Right ventricle myocardium superior (tissue), 1 donor: ENCODE measurements at regions not wholly inside any gene's neighbourhood (a gene's known extent, or its start where the extent isn't known, plus 50 kb on each side); places are given as distances from the start of the nearest gene placed in this dataset.

ENCODE experiments used
- ATAC-seq: fragments of 200-7000 bp; cut with Tn5 transposase; one replicate; pipeline ENCODE4 v1.9.1; 2020; ENCODE audit warnings: mild to moderate bottlenecking; ENCODE audit not compliant: poor library complexity
- DNase-seq: peaks from one replicate; pipeline ENCODE4 v3.0.0-alpha.2; 2020
- intact Hi-C: fragments of 100-400 bp; cut with DNase I; formaldehyde crosslinking; loops from one replicate; pipeline ENCODE4 v1.11.2; 2022
- donor health status: DM: no; HTN: yes; CAD: no; lungs with severe emphysema.

GRCh38 chr13:24039621-24040475 lies 120.7 kb upstream of the SPATA13 start:
- DNase-seq: no peak
- intact Hi-C loops: no loop called here
- ATAC-seq: no peak

GRCh38 chr13:24040835-24041234 lies 119.7 kb upstream of the SPATA13 start:
- DNase-seq (no peak), ATAC-seq (no peak)
- intact Hi-C loops: no loop called here

- no peak for ATAC-seq
- intact Hi-C loops: no loop called here
- no peak for DNase-seq
Measured at GRCh38 chr13:24041651-24042225, 118.8 kb upstream of the SPATA13 start.

GRCh38 chr13:24042710-24043440 lies 117.6 kb upstream of the SPATA13 start:
- no peak for ATAC-seq
- intact Hi-C loops: no loop called here
- DNase-seq: no peak

DNA sequence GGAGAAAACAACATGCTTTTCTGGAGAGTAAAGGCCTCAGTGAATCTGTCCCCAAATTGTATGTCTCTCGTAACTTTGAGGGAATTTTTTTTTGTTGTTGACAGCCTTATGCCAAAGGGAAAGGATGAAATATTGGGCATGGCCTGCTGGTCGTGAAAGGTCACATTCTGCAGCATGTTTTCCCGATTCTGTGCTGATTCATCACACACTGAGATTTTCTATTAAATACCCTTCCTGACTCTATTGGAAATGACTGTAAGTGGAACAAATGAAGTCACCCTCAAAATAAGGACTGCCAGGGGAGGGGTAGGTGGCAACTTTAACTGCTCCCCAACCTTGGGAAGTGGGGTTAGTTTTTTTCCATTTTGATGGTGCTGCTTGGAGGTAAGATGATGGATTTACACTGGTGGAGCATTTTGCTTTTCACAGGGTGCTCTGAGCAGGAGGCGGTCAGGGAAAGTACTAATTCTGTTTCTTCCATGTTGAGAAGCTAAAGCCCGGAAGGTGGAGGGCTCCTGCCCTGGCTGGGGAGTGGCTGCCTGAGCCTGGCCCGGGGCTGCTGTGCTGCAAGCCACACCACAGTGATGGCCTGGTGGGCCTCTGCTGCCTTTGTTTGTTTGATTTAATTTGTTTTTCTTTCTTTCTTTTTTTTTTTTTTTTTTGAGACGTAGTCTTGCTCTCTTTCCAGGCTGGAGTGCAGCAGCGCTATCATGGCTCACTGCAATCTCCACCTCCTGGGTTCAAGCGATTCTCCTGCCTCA lies 116.8 kb upstream of the SPATA13 start:
- intact Hi-C loops: no loop called here
- DNase-seq: no peak

GRCh38 chr13:24045597-24045996 lies 114.9 kb upstream of the SPATA13 start:
- DNase-seq: no peak
- ATAC-seq: no peak
- intact Hi-C loops: no loop called here

More for the DNA sequence above, 116.8 kb upstream of the SPATA13 start:
- ATAC-seq: no peak

GRCh38 chr13:24050292-24050711 lies 110.2 kb upstream of the SPATA13 start:
- DNase-seq: peak; percentile 65
- ATAC-seq: peak; percentile 36
- intact Hi-C loops: loop anchor here (5.0 kb wide), 1 partner anchor 167 kb away; no protein-coding TSS in a partner anchor

DNA sequence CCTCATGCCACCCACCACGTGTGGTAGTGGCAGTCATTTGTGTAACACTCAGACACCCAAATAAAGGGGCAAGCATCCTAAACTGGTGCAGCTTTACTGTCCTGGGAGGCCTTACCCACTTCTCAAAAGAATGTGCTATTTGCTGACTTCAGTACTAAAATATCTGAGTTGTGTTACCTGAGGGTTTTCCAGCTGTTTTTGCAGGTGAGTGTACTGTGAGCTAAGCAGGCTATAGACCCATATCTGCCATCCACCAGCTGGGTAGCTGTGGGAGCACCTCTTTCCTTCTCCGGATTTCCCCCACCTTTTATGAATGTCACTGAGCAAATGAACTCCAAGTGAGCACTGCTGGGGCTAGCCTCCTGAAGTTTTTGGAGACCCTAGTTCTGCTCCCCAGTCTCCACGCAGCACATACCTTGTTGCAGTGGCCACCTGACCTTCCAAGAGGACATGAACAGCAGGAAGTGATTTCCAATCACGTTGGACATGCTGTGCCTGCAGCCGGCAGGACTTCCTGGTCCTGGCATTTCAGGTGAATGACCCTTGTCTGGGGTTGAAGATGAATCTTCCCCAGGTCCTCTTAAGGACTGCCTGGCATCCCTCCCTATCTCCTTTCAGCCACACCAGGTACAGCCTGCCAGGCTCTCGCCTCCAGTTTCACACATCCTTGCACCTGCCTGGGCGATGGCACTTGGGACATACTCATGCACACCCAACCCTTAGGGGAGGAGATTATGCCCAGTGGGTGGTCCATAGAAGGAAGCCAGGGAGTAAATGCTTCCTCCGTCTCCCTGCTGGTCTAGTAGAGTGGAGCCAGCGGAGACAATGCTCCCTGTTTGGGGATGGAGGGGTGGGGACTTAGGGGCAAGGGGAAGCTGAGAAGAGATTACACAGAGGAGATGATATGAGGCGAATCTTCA lies 109.5 kb upstream of the SPATA13 start:
- ATAC-seq (no peak), DNase-seq (no peak)
- intact Hi-C loops: loop anchor here (5.0 kb wide), 1 partner anchor 166 kb away; no protein-coding TSS in a partner anchor

DNA sequence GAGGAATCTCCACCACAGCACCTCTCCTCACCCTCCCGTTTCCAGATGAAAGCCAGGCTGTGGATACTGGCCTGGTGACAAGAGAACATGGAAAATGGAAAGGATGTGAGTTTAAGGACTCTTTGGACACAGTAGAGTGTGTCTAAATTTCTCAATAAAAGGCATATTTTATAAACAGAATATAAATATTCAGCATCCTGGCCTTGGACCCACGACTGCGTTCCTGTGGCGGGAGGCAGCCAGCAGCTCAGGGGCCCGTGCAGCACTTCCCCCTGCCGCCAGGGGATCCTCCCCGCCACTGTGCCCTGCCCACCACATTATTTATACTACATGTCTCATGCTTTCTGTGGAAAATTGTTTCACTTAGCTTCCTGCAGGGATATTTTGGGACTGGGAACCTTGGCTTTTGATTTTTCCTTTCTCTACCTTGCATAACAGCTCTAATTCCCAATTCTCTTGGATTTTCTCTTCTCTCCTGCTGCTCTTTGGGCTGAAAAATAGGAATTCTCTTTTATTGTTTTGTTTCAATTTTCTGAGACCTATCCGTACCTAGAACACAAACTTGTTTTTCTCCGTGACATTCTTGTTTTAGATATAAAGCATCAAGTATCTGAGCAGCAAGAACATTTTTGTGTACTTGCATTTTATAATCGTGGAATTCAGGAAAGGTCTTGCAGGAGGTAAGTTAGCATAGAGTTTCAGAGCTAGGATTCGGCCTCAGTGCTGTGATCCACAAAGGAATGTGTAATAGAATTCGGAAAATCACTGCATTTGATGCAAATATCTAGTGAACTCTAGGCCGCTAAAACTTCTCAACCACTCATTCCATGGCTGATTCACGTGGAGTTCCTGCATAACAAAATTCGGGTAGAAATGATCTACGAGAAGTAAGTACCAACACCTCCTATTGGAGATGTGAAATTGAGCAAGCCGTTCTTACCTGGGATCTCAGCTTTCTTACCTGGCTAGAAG lies 107.7 kb upstream of the SPATA13 start:
- DNase-seq: no peak
- peak; percentile 16 for ATAC-seq
- intact Hi-C loops: loop anchor here (5.0 kb wide), 1 partner anchor 164 kb away; no protein-coding TSS in a partner anchor

DNA sequence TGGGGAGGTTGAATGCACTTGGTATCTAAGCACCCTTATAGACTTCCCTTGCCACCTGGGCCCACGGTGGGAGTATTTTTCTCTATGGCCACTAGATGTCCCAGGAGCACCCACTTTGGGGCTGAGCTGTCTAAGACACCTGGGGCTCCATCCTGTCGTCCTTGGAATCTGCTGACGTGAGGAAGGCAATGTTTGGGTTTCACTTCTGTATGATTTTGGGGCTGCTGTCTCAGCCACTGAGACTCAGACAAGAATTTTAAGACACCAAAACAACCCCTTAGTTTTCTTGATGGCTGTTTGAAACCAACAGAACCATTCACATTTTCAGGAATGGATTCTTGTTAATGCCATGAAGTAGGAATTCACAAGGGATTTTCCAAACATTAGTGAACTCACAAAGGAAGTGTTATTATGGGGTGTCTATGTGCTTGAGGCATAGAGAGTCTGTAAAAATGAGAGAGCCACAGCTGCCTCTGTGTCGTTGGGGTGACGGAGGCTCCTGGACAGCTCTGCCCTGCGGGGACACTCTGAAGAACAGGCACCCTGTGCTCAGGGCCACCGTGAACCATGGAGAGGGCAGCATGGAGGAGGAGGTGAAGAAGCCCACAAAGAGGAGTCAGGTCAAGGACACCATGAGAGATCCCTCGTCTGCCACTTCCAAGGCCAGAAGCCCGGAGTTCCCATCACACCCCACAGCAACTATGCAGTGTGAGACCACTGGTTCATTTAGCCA lies 106.8 kb upstream of the SPATA13 start:
- DNase-seq: no peak
- peak; percentile 75 for ATAC-seq
- intact Hi-C loops: loop anchor here (5.0 kb wide), 1 partner anchor 164 kb away; no protein-coding TSS in a partner anchor

DNA sequence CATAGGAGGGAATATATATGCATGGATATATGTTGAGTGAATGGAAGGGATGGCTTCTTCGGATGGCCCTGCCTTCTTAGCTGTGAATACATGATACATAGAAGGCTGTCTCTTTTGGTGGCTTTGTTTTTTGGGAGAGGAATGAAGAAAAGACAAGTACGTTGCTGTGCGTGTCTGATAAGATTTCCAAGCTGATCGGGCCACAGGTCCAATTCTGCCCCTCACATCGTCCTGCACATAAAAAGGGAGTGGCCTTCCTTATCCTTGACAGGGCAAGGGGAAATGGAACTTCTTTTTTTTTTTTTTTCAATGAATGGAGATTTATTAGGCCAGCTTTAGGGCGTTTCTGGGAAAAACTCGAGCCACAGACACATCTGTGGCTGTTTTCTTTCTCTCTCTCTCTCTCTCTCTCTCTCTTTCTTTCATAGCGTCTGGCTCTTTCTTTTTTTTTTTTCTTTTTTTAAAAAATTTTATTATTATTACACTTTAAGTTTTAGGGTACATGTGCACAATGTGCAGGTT lies 103.8 kb upstream of the SPATA13 start:
- intact Hi-C loops: no loop called here
- ATAC-seq (no peak), DNase-seq (no peak)

DNA sequence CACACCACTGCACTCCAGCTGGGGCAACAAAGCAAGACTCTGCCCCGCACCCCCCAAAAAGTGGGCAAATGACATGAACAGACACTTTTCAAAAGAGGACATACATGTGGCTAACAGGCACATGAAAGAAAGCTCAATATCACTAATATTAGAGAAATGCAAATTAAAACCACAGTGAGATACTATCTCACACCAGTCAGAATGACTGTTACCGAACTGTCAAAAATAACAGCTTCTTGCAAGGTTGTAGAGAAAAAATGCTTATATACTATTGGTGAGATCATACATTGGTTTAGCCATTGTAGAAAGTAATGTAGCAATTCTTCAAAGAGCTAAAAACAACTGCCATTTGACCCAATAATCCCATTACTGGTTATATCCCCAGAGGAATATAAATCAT lies 99.5 kb upstream of the SPATA13 start:
- intact Hi-C loops: no loop called here
- DNase-seq (no peak), ATAC-seq (no peak)

GRCh38 chr13:24063281-24063877 lies 97.1 kb upstream of the SPATA13 start:
- intact Hi-C loops: no loop called here
- ATAC-seq (peak; percentile 59), DNase-seq (no peak)

DNA sequence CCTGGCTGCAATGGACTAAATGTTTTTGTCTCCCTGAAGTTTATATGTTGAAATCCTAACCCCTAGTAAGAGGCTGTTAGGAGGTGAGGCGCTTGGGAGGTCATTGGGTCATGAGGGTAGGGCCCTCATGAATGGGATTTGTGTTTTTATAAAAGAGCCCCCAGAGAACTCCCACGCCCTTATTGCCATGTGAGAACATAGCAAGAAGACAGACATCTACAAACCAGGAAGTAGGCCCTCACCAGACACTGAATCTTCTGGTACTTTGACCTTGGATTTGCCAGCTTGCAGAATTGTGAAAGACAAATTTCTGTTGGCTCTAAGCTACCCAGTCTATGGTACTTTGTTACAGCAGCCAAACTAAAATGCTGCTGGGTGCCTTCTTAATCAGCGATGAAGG lies 96.1 kb upstream of the SPATA13 start:
- intact Hi-C loops: no loop called here
- DNase-seq: no peak

DNA sequence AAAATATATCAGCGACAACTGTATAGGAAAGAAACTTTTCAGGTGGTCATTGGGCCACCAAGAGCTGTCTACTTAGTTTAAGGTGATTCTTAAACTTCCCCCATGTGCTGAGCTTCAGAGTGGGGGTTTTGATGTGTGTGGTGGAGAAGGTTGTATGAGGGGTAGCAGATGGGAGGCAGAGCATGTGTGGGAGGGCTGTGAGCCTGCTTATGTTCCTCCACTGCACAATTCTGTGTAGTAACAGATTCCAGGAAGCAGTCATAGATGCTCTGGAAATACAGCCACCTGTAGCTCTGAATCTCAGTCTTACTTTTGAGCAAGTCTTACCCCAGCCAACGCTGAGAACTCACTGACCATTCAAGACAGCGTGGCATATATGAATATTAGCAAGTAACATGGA lies 95.3 kb upstream of the SPATA13 start:
- DNase-seq (no peak), ATAC-seq (no peak)
- intact Hi-C loops: no loop called here

More for the DNA sequence above, 96.1 kb upstream of the SPATA13 start:
- ATAC-seq: no peak
